ENCODE measurements at regions not wholly inside any gene's neighbourhood (a gene's known extent, or its start where the extent isn't known, plus 50 kb on each side); places are given as distances from the start of the nearest gene placed in this dataset.

- Histone ChIP-seq H3K79me2 (replicated peaks; ENCODE audit: insufficient read depth, low read length) (no peaks in the 10 kb centered on the region), H2AFZ (ENCODE audit: low read depth, low read length) (no peak overlapping the region), H3F3A (ENCODE audit: insufficient read depth, low read length, poor library complexity, severe bottlenecking) (no peaks in the 10 kb centered on the region), H4K20me1 (ENCODE audit: insufficient read depth) (no peaks in the 10 kb centered on the region), H3K4me3 (ENCODE audit: low read length) (no peak overlapping the region), H3K4me2 (ENCODE audit: low read length) (no peak overlapping the region), H3K9me3 (ENCODE audit: low read length) (no peaks in the 10 kb centered on the region), H3K36me3 (ENCODE audit: insufficient read depth, low read length) (no peaks in the 10 kb centered on the region), H3K9ac (ENCODE audit: low read length) (no peak overlapping the region), H3K9me2 (ENCODE audit: insufficient read depth, low read length) (no peaks in the 10 kb centered on the region), H3K27ac (ENCODE audit: low read length) (no peak overlapping the region), H3K27me3 (ENCODE audit: insufficient read depth, low read depth, low read length) (no peaks in the 10 kb centered on the region)
- TF ChIP-seq SMC3 (conservative IDR thresholded peaks at IDR 0.05; ENCODE audit: poor library complexity) (no peak), EZH2 (IDR thresholded peaks at IDR 0.05; ENCODE audit: borderline replicate concordance, insufficient read depth, low read length, poor library complexity, severe bottlenecking) (no peak), EP300 (conservative IDR thresholded peaks at IDR 0.05; ENCODE audit: poor library complexity, severe bottlenecking) (no peak), TAF1 (IDR thresholded peaks at IDR 0.05; ENCODE audit: low read depth) (no peak), MXI1 (conservative IDR thresholded peaks at IDR 0.05; ENCODE audit: poor library complexity, severe bottlenecking) (no peak), RAD21 (conservative IDR thresholded peaks at IDR 0.05) (no peak), REST (IDR thresholded peaks at IDR 0.05; ENCODE audit: borderline replicate concordance) (no peak), POLR2AphosphoS5 (IDR thresholded peaks at IDR 0.05) (no peak)
- TF ChIP-seq, protein P1, sequence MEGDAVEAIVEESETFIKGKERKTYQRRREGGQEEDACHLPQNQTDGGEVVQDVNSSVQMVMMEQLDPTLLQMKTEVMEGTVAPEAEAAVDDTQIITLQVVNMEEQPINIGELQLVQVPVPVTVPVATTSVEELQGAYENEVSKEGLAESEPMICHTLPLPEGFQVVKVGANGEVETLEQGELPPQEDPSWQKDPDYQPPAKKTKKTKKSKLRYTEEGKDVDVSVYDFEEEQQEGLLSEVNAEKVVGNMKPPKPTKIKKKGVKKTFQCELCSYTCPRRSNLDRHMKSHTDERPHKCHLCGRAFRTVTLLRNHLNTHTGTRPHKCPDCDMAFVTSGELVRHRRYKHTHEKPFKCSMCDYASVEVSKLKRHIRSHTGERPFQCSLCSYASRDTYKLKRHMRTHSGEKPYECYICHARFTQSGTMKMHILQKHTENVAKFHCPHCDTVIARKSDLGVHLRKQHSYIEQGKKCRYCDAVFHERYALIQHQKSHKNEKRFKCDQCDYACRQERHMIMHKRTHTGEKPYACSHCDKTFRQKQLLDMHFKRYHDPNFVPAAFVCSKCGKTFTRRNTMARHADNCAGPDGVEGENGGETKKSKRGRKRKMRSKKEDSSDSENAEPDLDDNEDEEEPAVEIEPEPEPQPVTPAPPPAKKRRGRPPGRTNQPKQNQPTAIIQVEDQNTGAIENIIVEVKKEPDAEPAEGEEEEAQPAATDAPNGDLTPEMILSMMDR (IDR thresholded peaks at IDR 0.05; ENCODE audit: poor library complexity, severe bottlenecking), result no peak
Measured at GRCh38 chr5:136892000-136892399, 526.7 kb upstream of the TRPC7 start.

DNA sequence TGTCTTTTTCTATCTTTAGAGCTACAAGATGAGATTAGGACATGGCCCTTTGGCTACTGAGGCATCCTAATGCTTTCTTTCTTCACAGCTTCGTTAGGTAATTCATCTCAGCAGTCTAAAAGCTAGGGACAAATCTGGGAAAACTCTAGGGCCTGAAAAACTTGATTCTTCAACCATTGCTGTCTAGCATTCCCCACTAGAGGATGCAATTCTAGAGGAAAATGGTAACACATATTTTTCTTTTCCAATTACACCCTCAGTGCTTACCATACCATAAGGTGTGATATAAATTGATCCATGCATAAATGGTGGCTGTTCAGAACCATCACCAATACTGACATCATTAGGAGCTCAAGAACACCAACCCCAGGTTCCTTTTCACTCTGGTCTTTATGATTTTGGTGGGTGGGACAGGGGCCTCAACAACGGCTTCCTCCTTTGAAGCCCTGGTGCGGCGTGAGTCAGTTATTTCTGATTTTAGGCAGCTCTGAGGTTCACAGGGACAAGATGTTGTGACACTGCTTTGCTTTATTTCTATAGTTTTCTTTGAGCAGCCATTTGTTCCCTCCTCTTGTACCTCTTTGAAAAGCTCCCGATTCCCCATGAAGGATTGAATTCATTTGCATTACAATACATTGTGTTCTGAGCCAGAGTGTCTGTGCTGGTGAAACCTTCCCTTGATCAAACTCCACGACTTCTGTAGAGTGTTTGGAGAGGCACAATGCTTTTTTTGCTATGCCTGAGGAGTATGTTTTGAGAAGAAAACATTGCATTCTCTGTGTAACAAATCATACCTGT lies 526.0 kb upstream of the TRPC7 start:
- H3K4me3 ChIP-seq (ENCODE audit: low read length), result no peak overlapping the region
- H3K27me3 ChIP-seq (ENCODE audit: insufficient read depth, low read depth, low read length), result no peaks in the 10 kb centered on the region
- no peak overlapping the region for H3K9ac ChIP-seq (ENCODE audit: low read length)
- no peak overlapping the region for H3K4me2 ChIP-seq (ENCODE audit: low read length)
- H3K9me2 ChIP-seq (ENCODE audit: insufficient read depth, low read length), result no peaks in the 10 kb centered on the region
- TF ChIP-seq SMC3 (conservative IDR thresholded peaks at IDR 0.05; ENCODE audit: poor library complexity) (peak; percentile 57), RAD21 (conservative IDR thresholded peaks at IDR 0.05) (peak; percentile 59), EZH2 (IDR thresholded peaks at IDR 0.05; ENCODE audit: borderline replicate concordance, insufficient read depth, low read length, poor library complexity, severe bottlenecking) (no peak), TAF1 (IDR thresholded peaks at IDR 0.05; ENCODE audit: low read depth) (no peak)
- TF ChIP-seq, protein P1 (IDR thresholded peaks at IDR 0.05; ENCODE audit: poor library complexity, severe bottlenecking), result peak; percentile 58
- no peaks in the 10 kb centered on the region for H4K20me1 ChIP-seq (ENCODE audit: insufficient read depth)
- no peaks in the 10 kb centered on the region for H3K79me2 ChIP-seq (replicated peaks; ENCODE audit: insufficient read depth, low read length)
- no peak overlapping the region for H2AFZ ChIP-seq (ENCODE audit: low read depth, low read length)
- H3K36me3 ChIP-seq (ENCODE audit: insufficient read depth, low read length), result no peaks in the 10 kb centered on the region
- H3F3A ChIP-seq (ENCODE audit: insufficient read depth, low read length, poor library complexity, severe bottlenecking), result no peaks in the 10 kb centered on the region
- H3K9me3 ChIP-seq (ENCODE audit: low read length), result no peaks in the 10 kb centered on the region
- H3K27ac ChIP-seq (ENCODE audit: low read length), result no peak overlapping the region

Measured in neural cell (in vitro differentiated cells).